NCI-H526 treated with DMSO at 0.1 percent for 48 hours (cell line): ENCODE measurements at regions not wholly inside any gene's neighbourhood (a gene's known extent, or its start where the extent isn't known, plus 50 kb on each side); places are given as distances from the start of the nearest gene placed in this dataset.
"Not testable (repeated sequence)": the region's sequence is repeated elsewhere in the genome, so short reads cannot be mapped to it uniquely, and the experiment has no call there.

Experiments used
- DNase-seq: peaks from one replicate; lab custom pipeline; 2025; lab: John Stamatoyannopoulos, UW

DNA sequence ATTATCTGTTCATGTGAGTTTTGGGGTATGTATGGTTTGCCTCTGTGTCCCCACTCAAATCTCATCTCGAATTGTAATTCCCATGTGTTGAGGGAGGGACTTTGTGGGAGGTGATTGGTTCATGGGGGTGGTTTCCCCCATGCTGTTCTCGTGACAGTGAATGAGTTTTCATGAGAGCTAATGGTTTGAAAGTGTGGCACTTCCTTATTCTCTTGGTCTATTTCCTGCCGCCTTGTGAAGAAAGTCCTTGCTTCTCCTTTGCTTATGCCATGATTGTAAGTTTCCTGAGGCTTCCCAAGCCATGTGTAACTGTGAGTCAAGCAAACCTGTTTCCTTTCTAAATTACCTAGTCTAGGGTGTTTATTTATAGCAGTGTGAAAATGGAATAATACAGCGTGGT, 128.1 kb upstream of the HS3ST4 start:
- no peak for DNase-seq

GRCh38 chr16:25561723-25562122, 130.0 kb upstream of the HS3ST4 start:
- not testable (repeated sequence) for DNase-seq

DNA sequence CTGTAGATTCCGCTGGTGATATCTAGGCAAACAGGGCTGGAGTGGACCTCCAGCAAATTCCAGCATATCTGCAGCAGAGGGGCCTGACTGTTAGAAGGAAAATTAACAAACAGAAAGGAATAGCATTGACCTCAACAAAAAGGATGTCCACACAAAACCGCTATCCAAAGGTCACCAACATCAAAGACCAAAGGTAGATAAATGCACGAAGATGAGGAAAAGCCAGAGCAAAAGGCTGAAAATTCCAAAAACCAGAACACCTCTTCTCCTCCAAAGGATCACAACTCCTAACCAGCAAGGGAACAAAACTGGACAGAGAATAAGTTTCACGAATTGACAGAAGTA, 134.8 kb upstream of the HS3ST4 start:
- DNase-seq, result not testable (repeated sequence)

DNA sequence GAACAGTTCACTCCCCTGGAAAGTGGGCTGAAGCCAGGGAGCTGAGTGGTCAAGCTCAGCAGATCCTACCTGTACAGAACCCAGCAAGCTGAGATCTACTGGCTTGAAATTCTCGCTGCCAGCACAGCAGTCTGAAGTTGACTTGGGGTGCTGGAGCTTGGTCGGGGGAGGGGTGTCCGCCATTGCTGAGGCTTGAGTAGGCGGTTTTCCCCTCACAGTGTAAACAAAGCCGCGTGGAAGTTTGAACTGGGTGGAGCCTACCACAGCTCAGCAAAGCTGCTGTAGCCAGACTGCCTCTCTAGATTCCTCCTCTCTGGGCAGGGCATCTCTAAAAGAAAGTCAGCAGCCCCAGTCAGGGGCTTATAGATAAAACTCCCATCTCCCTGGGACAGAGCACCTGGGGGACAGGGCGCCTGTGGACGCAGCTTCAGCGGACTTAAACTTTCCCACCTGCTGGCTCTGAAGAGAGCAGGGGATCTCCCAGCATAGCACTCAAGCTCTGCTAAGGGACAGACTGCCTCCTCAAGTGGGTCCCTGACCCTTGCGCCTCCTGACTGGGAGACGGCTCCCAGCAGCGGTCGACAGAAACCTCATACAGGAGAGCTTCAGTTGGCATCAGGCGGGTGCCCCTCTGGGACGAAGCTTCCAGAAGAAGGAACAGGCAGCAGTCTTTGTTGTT, 135.3 kb upstream of the HS3ST4 start:
- not testable (repeated sequence) for DNase-seq

- no peak for DNase-seq
Observed at GRCh38 chr16:25553711-25554436, 137.9 kb upstream of the HS3ST4 start.

DNA sequence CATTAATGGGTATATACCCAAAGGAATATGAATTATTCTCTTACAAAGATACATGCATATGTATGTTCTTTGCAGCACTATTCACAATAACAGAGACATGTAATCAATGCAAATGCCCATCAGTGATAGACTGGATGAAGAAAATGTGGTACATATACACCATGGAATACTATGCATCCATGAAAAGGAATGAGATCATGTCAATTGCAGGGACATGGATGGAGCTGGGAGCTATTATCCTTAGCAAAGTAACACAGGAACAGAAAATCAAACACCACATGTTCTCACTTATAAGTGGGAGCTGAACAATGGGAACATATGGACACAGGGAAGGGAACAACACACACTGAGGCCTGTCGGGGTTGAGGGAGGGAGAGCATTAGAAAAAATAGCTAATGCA, 141.1 kb upstream of the HS3ST4 start:
- DNase-seq, result no peak

DNA sequence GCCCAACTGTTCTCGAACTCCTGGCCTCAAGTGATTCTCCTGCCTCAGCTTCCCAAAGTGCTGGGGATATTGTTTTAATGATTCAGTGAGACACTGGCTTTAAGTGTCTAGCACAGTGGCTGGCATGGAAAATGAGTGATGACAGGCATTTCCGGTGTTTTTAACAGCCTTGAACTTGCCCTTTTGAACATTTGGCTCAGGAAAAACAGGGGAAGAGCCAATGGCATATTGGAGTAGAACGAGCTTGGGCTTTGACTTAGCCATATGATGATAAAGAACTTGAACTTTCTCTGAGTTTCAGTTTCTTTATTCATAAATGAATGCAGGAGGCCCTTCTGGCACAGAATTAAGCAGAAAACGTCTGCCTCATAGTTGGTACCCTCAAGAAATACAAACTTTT, 145.0 kb upstream of the HS3ST4 start:
- DNase-seq, result no peak

DNA sequence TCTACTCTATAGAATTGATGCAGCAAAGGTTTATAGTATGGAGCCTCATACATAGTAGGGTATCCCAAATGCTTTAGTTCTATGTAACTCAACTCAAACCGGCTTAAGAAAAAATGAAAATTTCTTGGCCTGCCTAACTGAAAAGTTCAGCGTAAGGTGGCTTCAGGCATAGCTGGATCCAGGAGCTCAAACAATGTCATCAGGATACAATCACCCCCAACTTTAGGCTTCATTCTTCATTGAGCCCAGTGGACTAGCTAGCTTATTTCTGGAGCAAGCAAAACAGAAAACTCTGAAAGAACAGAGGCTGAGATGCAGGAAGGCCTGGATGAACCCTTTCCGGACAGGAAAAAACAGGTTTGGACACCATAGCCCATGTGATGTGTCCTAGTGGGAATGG, 147.5 kb upstream of the HS3ST4 start:
- DNase-seq, result no peak

DNA sequence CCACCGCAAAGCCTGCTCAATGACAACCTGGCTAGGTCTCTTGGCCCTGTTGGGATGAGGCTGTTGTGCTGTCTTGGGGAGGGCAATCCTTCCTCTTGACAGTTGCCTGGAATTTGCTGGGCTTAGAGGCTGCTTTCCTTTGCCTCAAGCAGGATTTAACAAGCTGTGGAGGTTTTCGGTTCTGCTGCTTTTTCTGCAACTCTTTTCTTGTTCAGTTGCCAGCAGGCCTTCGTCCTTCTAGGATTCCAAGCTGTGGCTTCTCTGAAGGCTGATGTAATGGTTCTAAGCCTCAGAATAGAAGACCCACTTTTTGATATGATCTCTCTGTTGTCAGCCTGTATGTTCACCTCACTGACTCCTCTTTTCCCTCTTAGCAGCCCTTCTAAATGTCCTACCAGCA, 149.5 kb upstream of the HS3ST4 start:
- DNase-seq, result no peak

DNA sequence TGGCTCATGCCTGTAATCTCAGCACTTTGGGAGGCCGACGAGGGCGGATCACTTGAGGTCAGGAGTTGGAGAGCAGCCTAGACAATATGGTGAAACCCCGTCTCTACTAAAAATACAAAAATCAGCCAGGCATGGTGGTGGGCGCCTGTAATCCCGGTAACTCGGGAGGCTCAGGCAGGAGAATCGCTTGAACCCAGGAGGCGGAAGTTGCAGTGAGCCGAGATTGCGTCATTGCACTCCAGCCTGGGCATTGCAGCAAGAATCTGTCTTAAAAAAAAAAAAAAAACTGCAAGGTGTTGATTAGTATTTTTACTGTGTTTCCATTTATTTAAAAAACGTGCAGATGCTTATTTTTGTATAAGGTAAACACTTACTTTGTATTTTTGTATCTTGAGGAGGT, 152.0 kb upstream of the HS3ST4 start:
- DNase-seq, result not testable (repeated sequence)

GRCh38 chr16:25523183-25523582, 168.6 kb upstream of the HS3ST4 start:
- DNase-seq, result no peak

GRCh38 chr16:25512041-25512440, 179.7 kb upstream of the HS3ST4 start:
- no peak for DNase-seq

DNA sequence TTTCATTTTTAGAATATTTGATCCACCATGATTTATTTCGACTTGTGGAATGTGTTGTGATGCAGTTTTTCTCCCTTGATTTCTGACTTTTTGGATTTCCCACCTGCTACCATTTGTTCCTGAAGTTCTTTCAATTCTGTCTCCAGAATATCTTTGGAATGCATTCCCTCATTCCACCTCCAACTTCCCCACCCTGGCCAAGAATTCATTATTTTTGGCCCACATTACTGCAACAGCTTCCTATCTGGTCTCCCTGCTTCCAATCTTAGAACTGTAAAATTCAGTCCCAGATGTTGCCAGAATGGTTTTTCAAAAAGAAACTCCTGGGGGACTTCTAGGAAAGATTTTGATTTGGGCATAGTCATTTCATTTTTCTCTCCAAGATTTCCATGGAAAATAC, 182.3 kb upstream of the HS3ST4 start:
- no peak for DNase-seq

DNA sequence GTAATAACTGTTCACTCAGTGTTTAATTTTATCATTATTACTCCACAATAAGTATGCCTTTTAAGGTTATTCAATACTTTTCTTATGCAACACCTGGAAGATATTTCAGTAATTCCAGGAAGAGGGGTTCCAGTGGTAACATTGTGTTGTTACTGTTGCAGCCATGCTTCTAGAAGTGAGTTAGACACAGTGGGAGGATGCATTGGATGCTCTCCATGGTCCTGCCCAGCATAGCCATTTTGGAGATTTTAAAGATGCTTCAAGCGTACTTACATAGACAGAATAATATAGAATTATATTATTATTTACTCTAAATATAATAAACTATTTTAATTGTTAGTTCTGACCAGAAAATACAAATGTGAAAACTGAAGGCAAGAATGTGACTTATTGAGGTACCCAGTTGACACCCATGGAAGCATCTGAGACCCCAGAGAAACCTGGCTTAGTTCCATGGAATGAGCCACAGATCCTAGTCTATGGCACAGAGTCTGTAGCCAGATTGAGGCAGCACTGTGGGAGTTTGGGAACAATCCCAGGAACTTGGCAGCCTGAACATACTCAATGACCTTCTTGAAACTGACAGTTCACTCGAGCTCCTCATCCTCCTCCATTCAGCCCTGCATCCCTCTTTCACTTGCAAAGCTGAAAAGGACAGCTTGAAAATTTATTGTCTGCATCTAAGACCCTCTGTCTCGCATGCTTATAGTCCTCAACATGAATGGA, 190.1 kb upstream of the HS3ST4 start:
- DNase-seq, result no peak

DNA sequence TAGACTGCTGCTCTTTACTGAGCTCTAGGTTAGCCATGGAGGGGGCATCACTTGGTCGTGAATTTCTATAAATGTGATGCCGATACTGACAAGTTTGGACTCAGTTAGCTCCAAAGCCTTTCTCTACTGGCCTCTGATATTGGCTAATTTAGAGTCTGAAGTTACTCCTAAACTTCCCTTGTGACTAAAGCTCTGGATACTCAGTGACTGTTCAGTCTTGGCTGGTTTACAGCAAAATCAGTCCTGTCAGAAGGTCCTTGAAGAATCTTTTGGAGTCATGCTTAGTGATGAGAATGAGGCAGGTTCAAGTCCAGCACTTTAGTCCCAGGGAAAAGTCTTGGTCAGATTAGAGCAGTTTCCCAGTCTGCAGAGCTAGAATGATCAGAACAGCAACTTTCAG, 197.5 kb upstream of the HS3ST4 start:
- DNase-seq, result no peak

DNA sequence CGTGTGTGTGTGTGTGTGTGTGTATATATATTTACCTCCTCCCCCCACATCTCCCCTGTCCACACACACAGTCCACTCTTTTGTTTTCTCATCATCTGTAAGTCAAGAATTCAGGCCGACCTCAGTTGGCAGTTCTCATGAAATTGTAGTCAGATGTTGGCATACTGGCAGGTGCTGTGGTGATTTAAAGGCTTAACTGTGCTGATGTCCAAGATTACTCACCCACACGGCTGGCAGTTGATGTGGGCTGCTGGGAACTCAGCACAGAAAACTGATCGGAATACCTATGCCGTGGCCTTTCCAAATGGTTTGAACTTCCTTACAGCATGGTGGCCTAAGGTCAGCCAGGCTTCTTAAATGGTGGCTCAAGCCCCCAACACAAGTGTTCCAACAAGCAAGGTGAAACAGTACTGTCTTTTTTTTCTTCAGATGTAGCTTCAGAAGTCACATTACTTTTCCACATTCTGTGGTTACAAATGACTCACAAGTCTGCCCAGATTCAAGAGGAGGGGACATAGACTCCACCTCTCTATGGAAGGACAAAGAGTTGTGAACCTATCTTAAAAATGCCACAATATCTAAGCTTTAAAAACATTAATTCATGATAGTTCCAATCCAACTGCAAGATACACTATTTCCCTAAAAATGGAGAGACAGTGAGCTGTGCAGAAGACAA, 198.5 kb upstream of the HS3ST4 start:
- DNase-seq, result no peak

DNA sequence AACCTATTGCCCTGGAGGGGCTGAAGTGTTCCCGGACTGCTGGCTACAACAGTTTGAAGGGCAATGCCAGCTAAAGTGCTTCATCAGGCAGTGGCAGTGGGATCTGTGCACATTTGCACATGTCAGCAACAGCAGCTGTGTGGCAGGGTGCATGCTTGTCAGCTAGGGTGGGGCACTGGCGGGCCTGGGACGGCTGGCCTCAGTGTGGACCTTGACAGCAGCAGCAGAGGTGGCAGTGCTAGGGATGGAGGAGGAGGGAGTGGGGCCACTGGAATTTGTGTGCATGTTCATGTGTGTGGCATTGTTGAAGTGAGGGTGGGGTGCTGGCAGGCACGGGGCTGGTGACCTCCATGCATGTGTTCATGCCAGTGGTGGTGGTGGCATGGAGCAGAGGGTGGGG, 203.3 kb upstream of the HS3ST4 start:
- no peak for DNase-seq

DNA sequence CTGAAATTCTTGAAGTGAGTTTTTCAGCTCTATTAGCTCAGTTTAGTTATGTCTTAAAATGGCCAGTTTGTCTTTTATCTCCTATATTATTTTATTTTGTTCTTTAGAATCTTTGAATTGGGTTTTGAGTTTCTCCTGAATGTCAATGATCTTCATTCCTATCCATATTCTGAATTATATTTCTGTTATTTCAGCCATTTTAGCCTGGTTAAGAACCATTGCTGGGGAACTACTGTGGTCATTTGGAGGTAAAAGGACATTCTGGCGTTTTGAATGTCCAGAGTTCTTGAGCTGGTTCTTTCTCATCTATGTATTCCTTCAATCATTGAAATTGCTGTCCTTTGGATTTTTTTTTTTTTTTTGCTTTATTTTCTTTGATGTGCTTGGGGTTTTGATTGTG, 203.9 kb upstream of the HS3ST4 start:
- no peak for DNase-seq

DNA sequence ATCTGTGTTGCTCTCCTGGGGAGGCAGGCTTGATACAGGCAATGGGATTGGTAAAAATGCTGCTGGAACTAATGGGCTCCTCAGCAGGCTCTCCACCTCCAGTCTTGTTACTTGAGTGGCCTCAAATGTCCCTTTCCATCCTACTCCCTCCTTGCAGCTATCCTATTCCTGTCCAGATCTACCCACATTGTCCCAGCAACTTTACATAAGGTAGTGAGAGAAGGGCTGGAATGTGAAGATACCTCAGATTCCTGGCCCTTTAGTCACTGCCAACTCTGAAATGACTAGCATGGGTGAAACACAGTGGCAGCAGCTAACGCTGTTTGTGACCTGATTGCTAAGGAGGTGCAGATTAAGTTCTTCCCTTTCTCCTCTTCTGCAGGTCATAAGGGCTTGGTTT, 210.1 kb upstream of the HS3ST4 start:
- no peak for DNase-seq

GRCh38 chr16:25478476-25478875, 213.3 kb upstream of the HS3ST4 start:
- DNase-seq, result no peak

DNA sequence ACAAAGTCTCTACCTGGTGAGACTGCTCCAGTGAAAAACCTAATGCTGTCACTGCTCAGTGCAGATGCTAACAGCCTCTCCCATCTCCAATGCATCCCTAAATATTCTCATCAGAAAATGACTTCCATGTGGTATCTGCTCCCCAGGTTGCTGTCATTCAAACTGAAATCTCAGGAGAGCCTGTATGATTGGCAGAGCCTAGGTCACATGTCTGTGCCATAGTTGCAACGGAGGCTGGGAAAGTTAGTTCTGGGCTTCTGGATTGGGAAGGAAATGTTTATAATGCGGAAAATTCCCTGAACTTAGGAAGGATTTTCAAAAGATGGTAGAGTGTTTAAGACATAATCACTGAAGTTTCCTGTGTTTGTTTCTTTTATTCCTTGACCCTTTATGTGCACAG, 206.4 kb upstream of the ZKSCAN2 start:
- DNase-seq, result no peak

DNA sequence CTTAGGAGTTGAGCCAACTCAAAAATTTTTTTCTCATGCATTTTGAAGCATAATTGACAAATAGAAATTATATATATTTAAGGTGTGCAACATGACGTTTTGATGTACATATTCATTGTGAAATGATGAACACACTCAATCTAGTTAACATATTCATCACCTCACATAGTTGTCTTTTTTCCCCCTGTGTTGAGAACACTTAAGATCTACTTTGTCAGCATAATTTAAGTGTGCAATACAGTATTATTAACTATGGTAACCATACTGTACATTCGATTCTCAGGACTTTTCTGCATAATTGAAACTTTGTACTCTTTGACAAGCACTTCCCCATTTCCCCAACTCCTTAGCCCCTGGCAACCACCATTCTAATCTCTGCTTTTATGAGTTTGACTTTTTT, 192.2 kb upstream of the ZKSCAN2 start:
- DNase-seq, result no peak

DNA sequence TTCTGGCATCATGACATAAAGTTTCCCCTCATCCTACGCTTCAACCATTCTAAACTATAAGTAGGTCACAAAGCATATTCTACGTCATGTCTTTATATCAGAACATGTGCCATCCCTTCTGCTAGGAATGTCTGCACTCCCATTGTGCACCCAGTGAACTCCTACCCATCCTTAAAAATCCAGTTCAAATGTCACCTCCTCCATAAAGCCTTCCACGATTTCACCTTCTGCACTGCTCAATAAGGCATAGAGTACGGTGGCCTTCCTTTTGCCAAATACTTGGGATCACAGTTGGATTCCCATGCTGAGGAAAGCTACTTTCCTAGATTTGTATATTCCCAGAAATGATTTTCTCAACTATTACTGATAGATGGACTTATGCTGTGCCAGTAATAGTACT, 186.3 kb upstream of the ZKSCAN2 start:
- DNase-seq, result no peak
